SH-SY5Y (cell line): ENCODE measurements at regions not wholly inside any gene's neighbourhood (a gene's known extent, or its start where the extent isn't known, plus 50 kb on each side); places are given as distances from the start of the nearest gene placed in this dataset.

ENCODE experiments used
- GATA2 ChIP-seq: IDR thresholded peaks from 2 replicates; pipeline ENCODE4 v1.6.1; 2011; ENCODE audit warnings: mild to moderate bottlenecking, low read depth, low read length
- GATA3 ChIP-seq: IDR thresholded peaks from 2 replicates; pipeline ENCODE4 v1.6.1; 2011; ENCODE audit warnings: low read depth, mild to moderate bottlenecking, low read length, moderate library complexity

DNA sequence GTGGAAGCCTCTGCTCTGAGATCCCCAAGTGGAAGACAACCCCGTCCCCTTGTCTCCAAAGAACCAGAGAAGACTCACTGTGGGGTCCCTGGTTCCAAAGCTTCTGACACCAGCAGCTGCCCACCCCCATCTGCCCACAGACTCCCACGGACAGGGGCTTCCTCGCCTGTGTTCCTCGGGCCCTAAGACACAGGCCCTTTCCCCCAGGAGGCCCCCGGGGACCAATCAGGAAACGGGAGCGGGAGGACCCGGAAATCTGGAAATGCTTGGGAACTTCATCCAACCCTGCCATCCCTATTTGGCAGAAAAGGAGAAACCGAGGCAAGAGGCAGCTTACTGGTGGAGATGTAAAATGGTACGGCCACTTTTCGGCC is 113.1 kb downstream of the NCOR2 start:
- TF ChIP-seq GATA2 (no peak), GATA3 (no peak)

- TF ChIP-seq GATA3: no peak
- TF ChIP-seq GATA2: no peak
Observed at GRCh38 chr12:124453419-124454351, 113.7 kb downstream of the NCOR2 start.

DNA sequence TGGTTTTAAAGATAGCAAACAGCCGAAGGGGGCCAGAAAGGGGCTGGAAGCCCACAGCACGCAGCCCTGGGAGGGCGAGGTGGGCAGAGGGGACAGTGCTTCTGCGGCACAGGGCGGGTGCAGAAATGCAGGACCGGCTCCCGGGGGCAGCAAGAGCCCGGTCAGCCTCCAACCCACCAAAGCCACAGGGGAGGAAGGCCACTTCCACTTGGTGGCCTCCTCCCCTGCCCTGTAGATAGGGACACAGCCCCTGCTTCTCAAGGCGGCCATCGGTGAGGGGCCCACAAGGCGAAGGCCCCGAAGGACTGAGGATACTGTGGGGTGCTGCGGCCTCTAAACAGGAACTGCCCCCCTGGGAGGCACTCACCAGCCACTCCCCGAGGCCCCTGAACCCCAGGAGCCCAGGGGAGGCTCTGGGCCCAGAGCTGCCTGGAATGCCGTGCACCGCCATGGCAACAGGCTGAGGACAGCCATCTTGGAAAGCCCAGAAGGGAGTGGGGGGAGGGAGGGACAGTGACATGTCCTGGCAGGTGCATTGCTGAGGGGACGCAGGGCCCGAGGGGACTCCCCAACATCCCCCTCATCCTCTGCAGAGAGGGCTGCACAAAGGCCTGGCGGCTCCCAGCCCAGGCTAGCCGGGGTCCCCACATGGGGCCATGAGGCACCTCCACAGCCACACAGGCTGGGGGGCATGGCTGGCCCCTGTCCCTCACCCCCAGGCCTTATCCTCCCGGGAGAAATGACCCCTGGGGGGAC is 114.7 kb downstream of the NCOR2 start:
- TF ChIP-seq GATA3: no peak
- TF ChIP-seq GATA2: no peak

GRCh38 chr12:124451637-124452243 is 115.7 kb downstream of the NCOR2 start:
- no peak for TF ChIP-seq GATA2
- no peak for TF ChIP-seq GATA3

DNA sequence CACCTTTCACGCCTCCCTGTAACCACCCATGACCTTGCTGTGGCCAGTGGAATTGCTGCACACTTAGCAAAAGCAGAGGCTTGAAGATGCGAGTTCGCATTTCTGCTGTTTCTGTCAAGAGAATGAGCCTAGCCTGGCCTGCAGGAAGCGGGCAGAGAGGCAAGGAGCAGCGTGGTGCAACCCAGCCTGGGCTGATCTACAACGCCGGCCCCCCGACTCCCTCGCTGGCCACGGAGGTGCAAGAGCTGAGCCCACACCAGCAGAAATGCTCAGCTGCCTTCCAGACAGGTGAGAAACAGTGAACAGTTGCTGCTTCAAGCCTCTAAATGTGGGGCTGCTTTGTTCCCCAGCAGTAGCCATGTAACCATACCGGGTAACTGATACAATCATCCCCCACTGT is 116.4 kb downstream of the NCOR2 start:
- TF ChIP-seq GATA3: no peak
- TF ChIP-seq GATA2: no peak

GRCh38 chr12:124450376-124450750 is 117.0 kb downstream of the NCOR2 start:
- TF ChIP-seq GATA2 (no peak), GATA3 (no peak)

DNA sequence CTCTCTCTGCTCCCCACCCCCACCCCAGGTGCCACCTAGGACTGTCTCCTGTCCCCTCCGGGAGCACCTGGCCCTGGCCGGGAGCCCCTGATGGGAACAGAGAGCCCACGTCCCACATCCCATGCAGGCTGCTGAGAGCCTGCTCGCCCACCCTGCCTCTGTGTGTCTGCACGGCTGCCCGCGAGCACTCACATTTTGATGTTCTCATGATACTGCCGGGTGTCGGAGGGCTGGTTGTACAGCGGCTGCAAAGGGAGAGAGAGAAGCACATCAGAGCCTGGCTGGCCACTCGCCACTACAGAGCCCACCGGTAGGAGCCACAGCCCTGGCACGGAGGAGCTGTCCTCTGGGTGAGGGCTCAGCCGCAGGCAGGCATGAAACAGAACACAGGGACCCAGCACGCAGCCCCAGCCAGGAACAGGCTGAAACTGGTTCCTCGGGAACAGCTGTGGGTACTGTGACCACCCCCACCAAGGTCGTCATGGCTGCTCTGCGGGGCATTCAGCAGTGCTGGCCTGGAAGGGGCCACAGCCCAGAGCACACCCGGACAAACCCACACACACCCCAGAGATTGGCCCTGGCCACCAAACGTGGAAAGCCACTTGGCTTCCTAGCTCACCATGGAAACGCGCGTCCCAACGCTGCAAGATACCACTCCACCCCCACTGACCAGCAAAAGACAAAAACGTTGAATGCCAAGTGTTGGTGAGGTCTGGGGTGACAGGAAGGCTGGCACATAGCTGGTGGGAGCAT is 117.6 kb downstream of the NCOR2 start:
- TF ChIP-seq GATA3 (no peak), GATA2 (no peak)

DNA sequence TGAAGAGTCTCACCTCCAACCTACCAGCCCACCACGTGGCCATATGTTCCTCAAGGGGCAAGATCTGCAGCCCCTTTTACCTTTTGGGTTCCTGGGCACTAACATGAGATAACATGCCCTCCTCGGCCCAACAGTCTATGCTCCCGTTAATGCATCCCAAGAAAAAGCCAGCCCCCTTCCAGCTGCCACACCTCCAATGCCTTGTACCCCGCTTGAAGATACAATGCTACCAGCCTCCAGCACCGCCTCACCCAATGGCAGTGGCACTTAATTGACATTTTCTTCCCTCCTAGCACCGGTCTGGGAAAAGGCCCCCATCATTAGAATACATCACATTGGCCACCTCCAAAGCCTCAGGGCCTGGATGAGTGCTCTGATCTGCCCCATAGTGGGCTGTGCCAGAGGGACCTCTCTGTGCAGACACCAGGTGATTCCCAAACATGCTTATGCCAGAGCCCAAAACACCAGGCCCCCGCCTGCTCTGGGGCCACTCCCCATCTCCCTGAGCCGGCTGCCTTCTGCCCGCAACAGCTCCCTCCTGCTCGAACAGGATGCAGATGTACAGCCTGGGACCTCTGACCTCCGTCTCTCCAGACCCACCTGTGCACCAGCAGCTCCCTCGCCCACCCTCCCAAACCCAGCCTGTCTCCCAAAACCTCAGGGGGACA is 118.3 kb downstream of the NCOR2 start:
- TF ChIP-seq GATA3 (no peak), GATA2 (no peak)

DNA sequence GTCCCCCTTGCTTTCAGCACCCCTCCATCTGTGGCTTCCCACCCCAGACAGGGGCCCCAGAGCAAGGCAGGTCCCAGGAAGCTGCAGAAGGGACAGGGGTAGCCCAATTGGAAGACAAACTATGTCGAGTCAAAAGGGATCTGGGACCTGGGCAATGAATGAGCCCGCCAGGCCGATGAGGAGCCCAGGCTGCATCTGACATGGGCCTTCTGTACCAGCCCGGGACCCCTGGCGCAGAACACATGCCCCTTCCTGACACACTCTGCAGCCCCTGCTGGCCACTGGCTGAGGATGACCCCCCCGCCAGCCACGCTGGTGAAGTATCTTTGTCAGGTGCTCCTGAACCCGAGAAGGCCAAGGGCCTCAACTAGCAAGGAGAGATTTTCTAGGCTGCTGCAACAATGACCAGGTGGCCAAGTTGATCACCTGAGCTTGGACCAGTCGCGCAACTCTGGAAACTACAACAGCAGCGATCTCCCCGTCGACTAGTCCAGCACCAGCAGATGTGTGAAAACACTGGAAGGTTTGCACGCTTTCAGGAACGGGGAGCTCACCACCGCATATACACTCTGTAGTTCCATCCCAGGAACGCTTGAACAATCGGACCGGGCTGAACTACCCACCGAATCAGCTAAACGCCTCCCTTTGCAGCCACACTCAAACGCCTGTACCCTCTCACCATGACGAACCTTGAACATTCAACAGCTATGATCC is 119.0 kb downstream of the NCOR2 start:
- TF ChIP-seq GATA2: no peak
- TF ChIP-seq GATA3: no peak

DNA sequence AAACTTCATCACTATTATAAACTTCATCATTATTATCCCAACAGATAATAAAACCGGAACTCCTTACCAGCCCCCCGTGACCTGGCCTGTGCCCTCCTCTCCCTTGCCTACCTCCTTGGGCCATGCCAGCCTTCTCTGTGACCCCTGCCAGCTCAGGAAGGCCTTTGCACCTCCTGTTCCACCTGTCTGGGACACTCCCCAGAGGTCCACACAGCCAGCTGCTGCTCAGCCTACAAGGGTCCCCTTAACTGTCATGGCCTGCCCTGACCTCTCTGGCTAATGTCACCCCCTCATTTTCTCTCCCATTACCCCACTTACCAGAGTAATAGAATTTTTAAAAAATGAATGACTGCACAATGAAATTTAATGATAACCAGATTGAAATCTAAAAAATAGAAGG is 121.0 kb downstream of the NCOR2 start:
- TF ChIP-seq GATA2 (no peak), GATA3 (no peak)

DNA sequence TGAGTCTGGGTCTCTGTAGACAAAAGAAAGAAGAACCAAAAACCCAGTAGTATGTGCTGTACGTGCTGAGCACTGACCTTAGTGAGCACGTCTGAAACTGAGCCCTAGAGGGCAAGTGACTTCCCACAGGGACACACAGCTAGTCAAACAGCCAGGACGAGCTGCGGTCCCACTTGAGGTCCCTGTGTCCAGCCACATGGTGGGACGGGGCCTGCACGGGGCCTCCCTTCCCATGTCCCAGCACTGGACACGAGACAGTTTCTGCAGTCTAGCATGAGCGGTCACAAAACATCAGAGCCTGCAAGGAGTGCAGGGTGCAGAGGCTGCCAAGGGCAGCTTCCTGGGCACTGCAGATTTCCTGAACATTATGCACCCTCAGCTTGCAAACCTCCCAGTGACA is 121.6 kb downstream of the NCOR2 start:
- TF ChIP-seq GATA3 (no peak), GATA2 (no peak)

DNA sequence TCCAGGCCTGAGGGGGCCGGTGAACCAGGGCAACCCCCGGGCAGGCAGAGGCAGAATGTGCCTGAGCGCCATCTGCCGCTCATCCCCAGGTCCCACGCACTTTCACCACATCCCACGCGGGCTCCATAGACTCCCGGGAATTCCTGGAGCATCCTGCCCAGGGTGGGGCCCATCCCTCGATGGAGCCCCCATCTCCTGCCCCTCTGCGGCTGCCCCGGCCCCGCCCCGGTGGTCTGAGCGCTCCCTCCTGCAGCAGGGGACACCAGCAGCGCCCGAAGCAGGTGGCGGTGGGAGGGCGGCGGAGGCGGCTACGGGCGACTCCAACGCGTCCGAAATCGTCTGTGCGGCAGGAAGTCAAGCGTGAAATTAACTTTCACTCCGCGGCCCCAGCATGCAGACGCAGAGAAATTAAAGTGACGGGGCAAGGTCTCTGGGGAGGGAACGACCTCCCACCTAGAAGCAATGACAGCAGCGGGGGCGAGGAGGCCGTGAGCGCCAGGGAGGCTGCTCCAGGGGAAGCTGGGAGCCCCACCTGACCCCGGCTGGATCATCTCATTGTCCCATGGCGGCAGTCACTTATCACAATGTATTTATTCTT is 122.2 kb downstream of the NCOR2 start:
- TF ChIP-seq GATA2 (no peak), GATA3 (no peak)

- TF ChIP-seq GATA3: no peak
- no peak for TF ChIP-seq GATA2
Observed at GRCh38 chr12:124443931-124444712, 123.3 kb downstream of the NCOR2 start.
